OCI-LY3 (cell line): ENCODE measurements at regions not wholly inside any gene's neighbourhood (a gene's known extent, or its start where the extent isn't known, plus 50 kb on each side); places are given as distances from the start of the nearest gene placed in this dataset.
A peak's percentile ranks its signal among the peaks of the same experiment; 100 is the strongest.

ENCODE experiments used
- H2AFZ ChIP-seq: fragments of 200-600, 300-600 bp; shearing (Covaris generic); 2 replicates; pipeline ENCODE4 v1.6.0; 2014; ENCODE audit warnings: antibody characterized with exemption, low read depth, low read length
- H3K27ac ChIP-seq: fragments of 200-600, 300-600 bp; sonication (generic); 2 replicates; pipeline ENCODE4 v1.5.1; 2014; ENCODE audit warnings: mild to moderate bottlenecking, low read length, moderate library complexity, mixed read lengths
- H3K27me3 ChIP-seq: fragments of 200-600, 300-600 bp; sonication (generic); 2 replicates; pipeline ENCODE4 v1.6.1; 2014; ENCODE audit warnings: low read depth, low read length, mixed read lengths
- H3K36me3 ChIP-seq: fragments of 200-600, 300-600 bp; sonication (generic); replicated peaks from 2 replicates; pipeline ENCODE3; 2014; ENCODE audit warnings: low read depth, low read length, mixed read lengths
- H3K4me1 ChIP-seq: fragments of 300-600, 200-600 bp; sonication (generic); 2 replicates; pipeline ENCODE4 v1.6.1; 2014; ENCODE audit warnings: low read length, mixed read lengths
- H3K4me2 ChIP-seq: fragments of 200-600, 300-600 bp; sonication (generic); 2 replicates; pipeline ENCODE4 v1.6.1; 2014; ENCODE audit warnings: low read length, mixed read lengths
- H3K4me3 ChIP-seq: fragments of 300-600, 200-600 bp; sonication (generic); 2 replicates; pipeline ENCODE4 v1.5.1; 2014; ENCODE audit warnings: antibody characterized with exemption, mild to moderate bottlenecking, low read length, moderate library complexity
- H3K79me2 ChIP-seq: fragments of 300-600, 200-600 bp; shearing (Covaris generic); 2 replicates; pipeline ENCODE4 v1.6.1; 2014; ENCODE audit warnings: mild to moderate bottlenecking, low read length, mixed read lengths
- H3K9ac ChIP-seq: fragments of 300-600, 200-600 bp; shearing (Covaris generic); 2 replicates; pipeline ENCODE4 v1.6.0; 2014; ENCODE audit warnings: mild to moderate bottlenecking, low read length, moderate library complexity
- H3K9me3 ChIP-seq: fragments of 200-600, 300-600 bp; shearing (Covaris generic); 2 replicates; pipeline ENCODE4 v1.6.1; 2014; ENCODE audit warnings: low read length, mixed read lengths; ENCODE audit not compliant: insufficient read depth
- H4K20me1 ChIP-seq: fragments of 200-600, 300-600 bp; sonication (generic); 2 replicates; pipeline ENCODE4 v1.6.1; 2016; ENCODE audit warnings: low read length, mixed read lengths; ENCODE audit not compliant: insufficient read depth
- CTCF ChIP-seq: fragments of 200-600, 300-600 bp; sonication (generic); IDR thresholded peaks from 2 replicates; pipeline ENCODE4 v1.5.1; 2014; ENCODE audit warnings: antibody characterized with exemption, low read length, low read depth
- EZH2phosphoT487 ChIP-seq: fragments of 200-600 bp; shearing (Covaris generic); IDR thresholded peaks from 2 replicates; pipeline ENCODE4 v1.6.1; 2018; ENCODE audit warnings: antibody characterized with exemption, mixed run types, low read depth

- no peak overlapping the region for H3K4me2 ChIP-seq
- H3K9ac ChIP-seq: no peak overlapping the region
- H4K20me1 ChIP-seq: no peaks in the 10 kb centered on the region
- no peaks in the 10 kb centered on the region for H3K9me3 ChIP-seq
- no peak for TF ChIP-seq EZH2phosphoT487
- TF ChIP-seq CTCF: no peak
- no peaks in the 10 kb centered on the region for H3K27me3 ChIP-seq
- no peaks in the 10 kb centered on the region for H3K36me3 ChIP-seq
- H3K27ac ChIP-seq: no peak overlapping the region
- H3K4me3 ChIP-seq: no peak overlapping the region
- no peaks in the 10 kb centered on the region for H3K79me2 ChIP-seq
- H3K4me1 ChIP-seq: no peaks in the 10 kb centered on the region
- H2AFZ ChIP-seq: no peak overlapping the region
Measured at GRCh38 chr1:71262970-71263369, 182.1 kb upstream of the ZRANB2 start.

GRCh38 chr1:71252900-71253299, 172.1 kb upstream of the ZRANB2 start:
- TF ChIP-seq CTCF (no peak), EZH2phosphoT487 (no peak)
- no peak overlapping the region for H3K27ac ChIP-seq
- no peaks in the 10 kb centered on the region for H3K9me3 ChIP-seq
- H4K20me1 ChIP-seq: no peaks in the 10 kb centered on the region
- H2AFZ ChIP-seq: no peak overlapping the region
- H3K4me2 ChIP-seq: no peak overlapping the region
- H3K27me3 ChIP-seq: no peaks in the 10 kb centered on the region
- H3K4me1 ChIP-seq: no peaks in the 10 kb centered on the region
- H3K9ac ChIP-seq: no peak overlapping the region
- no peaks in the 10 kb centered on the region for H3K36me3 ChIP-seq
- no peaks in the 10 kb centered on the region for H3K79me2 ChIP-seq
- no peak overlapping the region for H3K4me3 ChIP-seq

GRCh38 chr1:71245246-71245645, 164.4 kb upstream of the ZRANB2 start:
- TF ChIP-seq CTCF (no peak), EZH2phosphoT487 (no peak)
- no peaks in the 10 kb centered on the region for H4K20me1 ChIP-seq
- no peak overlapping the region; the same call in 1 of the 2 replicates for H3K27ac ChIP-seq
- no peaks in the 10 kb centered on the region for H3K9me3 ChIP-seq
- H3K4me3 ChIP-seq: no peak overlapping the region
- H3K79me2 ChIP-seq: no peaks in the 10 kb centered on the region
- H3K9ac ChIP-seq: no peak overlapping the region
- H3K4me1 ChIP-seq: peaks cover 18% of the 10 kb centered on the region
- H3K36me3 ChIP-seq: no peaks in the 10 kb centered on the region
- H2AFZ ChIP-seq: no peak overlapping the region
- H3K27me3 ChIP-seq: no peaks in the 10 kb centered on the region
- peak overlapping the region; percentile 26; the same call in 1 of the 2 replicates for H3K4me2 ChIP-seq

- H3K9ac ChIP-seq: no peak overlapping the region
- no peaks in the 10 kb centered on the region for H3K79me2 ChIP-seq
- H3K4me2 ChIP-seq: no peak overlapping the region
- TF ChIP-seq CTCF (no peak), EZH2phosphoT487 (no peak)
- H3K27ac ChIP-seq: no peak overlapping the region
- no peaks in the 10 kb centered on the region for H3K27me3 ChIP-seq
- peaks cover 18% of the 10 kb centered on the region for H3K4me1 ChIP-seq
- H3K9me3 ChIP-seq: no peaks in the 10 kb centered on the region
- H2AFZ ChIP-seq: no peak overlapping the region
- H3K36me3 ChIP-seq: no peaks in the 10 kb centered on the region
- no peaks in the 10 kb centered on the region for H4K20me1 ChIP-seq
- H3K4me3 ChIP-seq: no peak overlapping the region
Measured at GRCh38 chr1:71242239-71242638, 161.4 kb upstream of the ZRANB2 start.
